ENCODE measurements at regions not wholly inside any gene's neighbourhood (a gene's known extent, or its start where the extent isn't known, plus 50 kb on each side); places are given as distances from the start of the nearest gene placed in this dataset.

DNA sequence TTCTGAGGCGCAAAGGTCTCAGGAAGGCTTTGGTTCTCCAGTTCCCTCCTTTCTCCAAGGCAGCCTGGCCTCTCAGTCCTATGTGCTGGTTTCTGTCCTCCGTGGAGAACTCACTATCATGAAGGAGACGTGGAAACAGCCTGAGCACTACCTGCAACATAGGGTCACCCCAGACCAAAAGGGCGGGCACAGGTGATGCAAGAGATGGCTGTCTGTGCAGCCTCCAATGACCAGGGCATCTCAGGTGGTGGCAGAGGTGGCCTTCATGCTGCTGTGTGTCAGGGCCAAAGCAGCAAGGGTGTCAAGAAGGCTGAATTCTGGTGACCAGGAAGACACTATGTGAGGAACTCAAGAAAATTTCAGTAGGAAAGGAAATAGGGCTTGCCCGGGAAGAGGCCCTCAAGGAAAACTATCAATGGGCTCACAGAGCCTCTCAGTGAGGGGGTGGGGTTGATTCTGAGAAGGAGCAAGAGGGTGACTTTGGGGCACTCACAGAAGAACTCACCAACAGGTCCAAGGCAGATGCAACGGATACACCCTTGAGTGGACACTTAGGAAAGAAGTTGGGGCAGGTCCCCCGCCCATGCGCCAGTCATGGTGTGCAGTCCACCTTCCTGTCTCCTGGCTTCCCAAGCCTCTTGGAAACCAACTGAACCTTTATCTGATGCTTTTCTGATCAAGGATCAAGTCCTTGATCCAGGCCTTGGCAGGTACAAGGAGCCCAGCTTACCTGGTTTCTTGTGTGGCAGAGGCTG lies 212.3 kb upstream of the B3GAT1 start:
- no peaks in the 10 kb centered on the region for H4K20me1 ChIP-seq (ENCODE audit: insufficient read depth, low read length)
- no peak overlapping the region for H2AFZ ChIP-seq (ENCODE audit: low read depth, low read length)
- H3K4me2 ChIP-seq (ENCODE audit: low read length), result no peak overlapping the region
- H3K4me1 ChIP-seq (ENCODE audit: low read length), result no peaks in the 10 kb centered on the region
- no peak for TF ChIP-seq EZH2phosphoT487 (IDR thresholded peaks at IDR 0.05; ENCODE audit: low read depth)
- TF ChIP-seq, protein P1, sequence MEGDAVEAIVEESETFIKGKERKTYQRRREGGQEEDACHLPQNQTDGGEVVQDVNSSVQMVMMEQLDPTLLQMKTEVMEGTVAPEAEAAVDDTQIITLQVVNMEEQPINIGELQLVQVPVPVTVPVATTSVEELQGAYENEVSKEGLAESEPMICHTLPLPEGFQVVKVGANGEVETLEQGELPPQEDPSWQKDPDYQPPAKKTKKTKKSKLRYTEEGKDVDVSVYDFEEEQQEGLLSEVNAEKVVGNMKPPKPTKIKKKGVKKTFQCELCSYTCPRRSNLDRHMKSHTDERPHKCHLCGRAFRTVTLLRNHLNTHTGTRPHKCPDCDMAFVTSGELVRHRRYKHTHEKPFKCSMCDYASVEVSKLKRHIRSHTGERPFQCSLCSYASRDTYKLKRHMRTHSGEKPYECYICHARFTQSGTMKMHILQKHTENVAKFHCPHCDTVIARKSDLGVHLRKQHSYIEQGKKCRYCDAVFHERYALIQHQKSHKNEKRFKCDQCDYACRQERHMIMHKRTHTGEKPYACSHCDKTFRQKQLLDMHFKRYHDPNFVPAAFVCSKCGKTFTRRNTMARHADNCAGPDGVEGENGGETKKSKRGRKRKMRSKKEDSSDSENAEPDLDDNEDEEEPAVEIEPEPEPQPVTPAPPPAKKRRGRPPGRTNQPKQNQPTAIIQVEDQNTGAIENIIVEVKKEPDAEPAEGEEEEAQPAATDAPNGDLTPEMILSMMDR (IDR thresholded peaks at IDR 0.05; ENCODE audit: low read depth, low read length), result no peak
- H3K4me3 ChIP-seq (ENCODE audit: low read length), result no peak overlapping the region
- H3K9ac ChIP-seq (ENCODE audit: low read length), result no peak overlapping the region
- no peaks in the 10 kb centered on the region for H3K79me2 ChIP-seq (ENCODE audit: low read length)
- no peaks in the 10 kb centered on the region for H3K36me3 ChIP-seq (replicated peaks; ENCODE audit: low read depth, low read length)
- H3K27me3 ChIP-seq (ENCODE audit: low read depth, low read length), result peaks cover 16% of the 10 kb centered on the region
- no peaks in the 10 kb centered on the region for H3K9me3 ChIP-seq (ENCODE audit: insufficient read depth, low read length)
- no peak overlapping the region for H3K27ac ChIP-seq (ENCODE audit: low read length)

DNA sequence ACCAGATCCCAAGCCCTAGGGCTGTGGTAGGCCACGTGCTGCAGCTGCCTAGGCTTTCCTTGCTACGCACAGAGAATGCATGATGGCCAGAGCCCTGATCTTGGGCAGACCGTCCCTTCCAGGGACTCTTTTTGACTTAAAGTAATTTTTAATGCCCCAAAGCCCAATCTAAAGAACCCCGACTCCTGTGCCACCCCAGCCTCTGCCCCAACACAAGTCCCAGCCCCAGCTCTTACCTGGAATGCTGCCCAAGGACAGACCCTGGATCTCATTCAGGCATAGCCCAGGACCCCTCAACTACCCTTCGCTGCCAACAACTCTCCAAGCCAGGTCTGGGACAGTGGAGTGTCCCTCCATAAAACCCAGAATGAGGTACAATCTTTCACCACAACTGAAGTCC lies 211.7 kb upstream of the B3GAT1 start:
- Histone ChIP-seq H3K9ac (ENCODE audit: low read length) (no peak overlapping the region), H2AFZ (ENCODE audit: low read depth, low read length) (no peak overlapping the region), H3K4me1 (ENCODE audit: low read length) (no peaks in the 10 kb centered on the region), H3K9me3 (ENCODE audit: insufficient read depth, low read length) (no peaks in the 10 kb centered on the region), H3K4me2 (ENCODE audit: low read length) (no peak overlapping the region), H3K36me3 (replicated peaks; ENCODE audit: low read depth, low read length) (no peaks in the 10 kb centered on the region), H4K20me1 (ENCODE audit: insufficient read depth, low read length) (no peaks in the 10 kb centered on the region), H3K27me3 (ENCODE audit: low read depth, low read length) (peaks cover 16% of the 10 kb centered on the region), H3K79me2 (ENCODE audit: low read length) (no peaks in the 10 kb centered on the region), H3K27ac (ENCODE audit: low read length) (no peak overlapping the region), H3K4me3 (ENCODE audit: low read length) (no peak overlapping the region)
- TF ChIP-seq, protein P1 (IDR thresholded peaks at IDR 0.05; ENCODE audit: low read depth, low read length), result no peak
- no peak for TF ChIP-seq EZH2phosphoT487 (IDR thresholded peaks at IDR 0.05; ENCODE audit: low read depth)

DNA sequence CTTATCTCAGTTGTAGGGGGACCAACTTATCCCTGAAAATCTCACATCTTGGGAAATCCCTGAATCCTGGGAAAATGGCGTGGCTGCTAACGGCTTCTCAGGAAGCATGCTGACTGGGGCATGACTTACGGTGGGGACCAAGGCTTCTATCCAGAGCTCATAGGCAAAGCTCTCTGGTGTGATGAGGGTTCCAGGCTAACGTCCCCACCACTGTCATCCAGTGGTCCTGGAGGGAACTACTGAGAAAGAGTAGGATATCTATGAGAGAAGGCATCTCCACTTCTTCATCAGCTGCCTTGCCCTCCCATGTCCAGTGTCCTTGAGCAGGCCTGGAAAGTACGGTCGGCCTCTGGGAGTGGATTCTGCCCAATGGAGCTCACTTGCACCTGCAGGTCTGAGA lies 210.4 kb upstream of the B3GAT1 start:
- Histone ChIP-seq H3K36me3 (replicated peaks; ENCODE audit: low read depth, low read length) (no peaks in the 10 kb centered on the region), H4K20me1 (ENCODE audit: insufficient read depth, low read length) (no peaks in the 10 kb centered on the region), H3K27ac (ENCODE audit: low read length) (no peak overlapping the region), H3K27me3 (ENCODE audit: low read depth, low read length) (peaks cover 7% of the 10 kb centered on the region), H2AFZ (ENCODE audit: low read depth, low read length) (no peak overlapping the region), H3K4me2 (ENCODE audit: low read length) (no peak overlapping the region), H3K4me3 (ENCODE audit: low read length) (no peak overlapping the region), H3K79me2 (ENCODE audit: low read length) (no peaks in the 10 kb centered on the region), H3K4me1 (ENCODE audit: low read length) (no peaks in the 10 kb centered on the region), H3K9me3 (ENCODE audit: insufficient read depth, low read length) (no peaks in the 10 kb centered on the region), H3K9ac (ENCODE audit: low read length) (no peak overlapping the region)
- TF ChIP-seq EZH2phosphoT487 (IDR thresholded peaks at IDR 0.05; ENCODE audit: low read depth), result no peak
- TF ChIP-seq, protein P1 (IDR thresholded peaks at IDR 0.05; ENCODE audit: low read depth, low read length), result no peak

DNA sequence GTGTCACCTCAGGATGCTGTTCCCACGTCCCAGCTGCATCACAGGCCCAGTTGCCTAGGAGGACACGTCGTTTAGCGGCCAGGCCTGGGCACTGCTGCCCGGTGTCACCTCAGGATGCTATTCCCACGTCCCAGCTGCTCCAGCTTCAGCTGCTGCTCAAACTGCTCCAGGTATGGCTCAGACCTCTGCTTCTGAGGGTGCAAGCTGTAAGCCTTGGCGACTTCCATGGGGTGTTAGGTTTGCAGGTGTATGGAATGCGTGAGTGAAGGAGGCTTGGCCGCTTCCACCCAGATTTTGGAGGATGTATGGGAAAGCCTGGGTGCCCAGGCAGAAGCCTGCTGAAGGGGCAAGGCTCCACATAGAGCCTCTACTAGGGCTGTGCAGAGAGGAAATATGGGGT lies 205.3 kb upstream of the B3GAT1 start:
- Histone ChIP-seq H3K4me1 (ENCODE audit: low read length) (no peaks in the 10 kb centered on the region), H3K9me3 (ENCODE audit: insufficient read depth, low read length) (no peaks in the 10 kb centered on the region), H4K20me1 (ENCODE audit: insufficient read depth, low read length) (no peaks in the 10 kb centered on the region), H3K79me2 (ENCODE audit: low read length) (no peaks in the 10 kb centered on the region), H3K36me3 (replicated peaks; ENCODE audit: low read depth, low read length) (no peaks in the 10 kb centered on the region), H3K4me3 (ENCODE audit: low read length) (no peak overlapping the region), H3K27me3 (ENCODE audit: low read depth, low read length) (no peaks in the 10 kb centered on the region), H3K27ac (ENCODE audit: low read length) (no peak overlapping the region), H3K4me2 (ENCODE audit: low read length) (no peak overlapping the region), H2AFZ (ENCODE audit: low read depth, low read length) (no peak overlapping the region), H3K9ac (ENCODE audit: low read length) (no peak overlapping the region)
- TF ChIP-seq EZH2phosphoT487 (IDR thresholded peaks at IDR 0.05; ENCODE audit: low read depth), result no peak
- TF ChIP-seq, protein P1 (IDR thresholded peaks at IDR 0.05; ENCODE audit: low read depth, low read length), result no peak
